Heart left ventricle (tissue), 16 donors: ENCODE measurements at regions not wholly inside any gene's neighbourhood (a gene's known extent, or its start where the extent isn't known, plus 50 kb on each side); places are given as distances from the start of the nearest gene placed in this dataset.

Experiments used
- ATAC-seq, 4 donors: fragments of 200-7000 bp; cut with Tn5 transposase; one replicate each; pipeline ENCODE4 v1.9.1; 2020 to 2022; ENCODE audit warnings: moderate library complexity in 4 of 4, mild to moderate bottlenecking in 3 of 4, moderate number of reproducible peaks in 1 of 4
- DNase-seq, 5 donors: peaks; one replicate each; pipeline ENCODE4 v3.0.0-alpha.2; 2020
- H3K27ac ChIP-seq, 12 donors: fragments of 200-600 bp; sonication (generic) in 4 of 12; one replicate each; pipeline versions ENCODE4 v1.5.0 to v1.8.0; 2016 to 2022; ENCODE audit warnings: mild to moderate bottlenecking in 2 of 12
- H3K27me3 ChIP-seq, 9 donors: fragments of 200-600 bp; sonication (generic) in 2 of 9; one replicate each; pipeline versions ENCODE4 v1.5.1 to v1.8.0; 2016 to 2022; ENCODE audit warnings: mild to moderate bottlenecking in 3 of 9
- H3K36me3 ChIP-seq, 9 donors: fragments of 200-600 bp; sonication (generic) in 2 of 9; one replicate each; pipeline versions ENCODE4 v1.5.0 to v1.8.0; 2018 to 2022; ENCODE audit warnings: mild to moderate bottlenecking in 2 of 9
- H3K4me1 ChIP-seq, 12 donors: fragments of 200-600 bp; sonication (generic) in 4 of 12; one replicate each; pipeline versions ENCODE4 v1.5.0 to v1.8.0; 2016 to 2022; ENCODE audit warnings: mild to moderate bottlenecking in 3 of 12
- H3K4me3 ChIP-seq, 12 donors: fragments of 200-600 bp; sonication (generic) in 4 of 12; one replicate each; pipeline versions ENCODE4 v1.5.0 to v1.8.0; 2017 to 2022; ENCODE audit warnings: mild to moderate bottlenecking in 9 of 12, moderate library complexity in 4 of 12
- H3K9me3 ChIP-seq, 12 donors: fragments of 200-600 bp; sonication (generic) in 4 of 12; one replicate each; pipeline versions ENCODE4 v1.5.0 to v1.8.0; 2016 to 2022; ENCODE audit warnings: mild to moderate bottlenecking in 1 of 12
- POLR2A ChIP-seq, 2 donors: fragments of 450-650 bp; IDR thresholded peaks; one replicate each; pipeline ENCODE4 v1.6.1; 2017; ENCODE audit warnings: antibody characterized with exemption in 2 of 2, mild to moderate bottlenecking in 2 of 2, moderate library complexity in 2 of 2
- WGBS, 4 donors: extraction: QIAGEN DNeasy Blood & Tissue Kit in 2 of 4; methylation state at CpG; one replicate each; pipeline versions ENCODE4 v1.1.5 to v1.1.7; 2013 to 2018; 5-methylcytosine and 5-hydroxymethylcytosine counted together
- intact Hi-C, 10 donors: fragments of 100-400 bp; cut with DNase I; formaldehyde crosslinking; loops; one replicate each; pipeline versions ENCODE4 v1.11.1 to v1.14.2; 2022
- TF ChIP-seq, protein P1 (sequence below), 12 donors: fragments of 200-600 bp; sonication (generic) in 4 of 12; IDR thresholded peaks; one replicate each; pipeline versions ENCODE4 v1.5.0 to v1.8.0; 2018 to 2022; ENCODE audit warnings: antibody characterized with exemption in 12 of 12, mild to moderate bottlenecking in 5 of 12
- donor health status: ischemic (EF 13 %, LVEDD 7.1; RV severe dilation, severe dysfunction).
- donor health status: healthy with polysubstance abuse.
- donor health status: DM: no; HTN: yes; CAD: no.
- donor health status: DM: no; HTN: no; CAD: no.
- donor health status: ischemic (EF 25% LVEDD 6.9; RV normal size, moderate dysfunction).
- donor health status: ischemic (EF 25% LVEDD 5.7; RV mildly dilated, moderate dysfunction).
- donor health status: healthy.
- donor health status: DM: yes; HTN: yes; CAD: no.
- donor health status: ischemic (EF 35%, LVEDD 5.7; RV mildly dilated, moderate dysfunction).
- donor health status: nonischemic (EF 11% LVEDD 7.7; RV severe dilation, severe dysfunction).
- donor health status: DM: yes; HTN: yes; CAD: no.
- donor health status: PGD.
- donor health status: ischemic (EF 29% LVEDD 5.4; RV normal size, mild dysfunction).
- donor health status: nonischemic (EF 23%, LVEDD 6.1; RV moderate dilation, normal function).

DNA sequence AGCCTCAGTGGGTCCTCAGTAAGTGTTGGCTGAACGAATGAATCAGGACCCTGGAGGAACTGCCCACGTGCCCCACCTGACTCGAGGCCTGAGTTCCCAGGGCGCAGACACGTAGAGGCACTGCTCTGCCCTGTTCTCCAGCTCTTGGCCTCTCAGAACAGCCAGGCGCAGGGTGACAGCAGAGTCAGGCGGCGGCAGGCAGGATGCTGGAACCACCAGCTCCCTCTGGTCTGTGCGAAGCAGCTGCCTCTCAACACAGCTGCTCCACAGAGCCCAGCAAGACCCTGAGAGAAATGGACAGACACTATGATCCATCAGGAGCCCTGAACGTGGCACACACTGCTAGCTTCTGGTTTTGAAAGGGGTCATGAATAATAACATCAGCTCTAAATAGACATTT is 53.1 kb upstream of the BCO1 start:
- H3K9me3 ChIP-seq = no peaks in the 10 kb centered on the region
- H3K4me3 ChIP-seq = no peak overlapping the region
- 83 to 88% (median 87%) methylated on average over 10 of the region's 10 CpGs for WGBS, 4 donors
- H3K4me1 ChIP-seq = peaks cover 0 to 23% (median 4%) of the 10 kb centered on the region in 12 donors
- no peaks in the 10 kb centered on the region for H3K36me3 ChIP-seq
- intact Hi-C loops = no loop called here
- TF ChIP-seq, protein P1, sequence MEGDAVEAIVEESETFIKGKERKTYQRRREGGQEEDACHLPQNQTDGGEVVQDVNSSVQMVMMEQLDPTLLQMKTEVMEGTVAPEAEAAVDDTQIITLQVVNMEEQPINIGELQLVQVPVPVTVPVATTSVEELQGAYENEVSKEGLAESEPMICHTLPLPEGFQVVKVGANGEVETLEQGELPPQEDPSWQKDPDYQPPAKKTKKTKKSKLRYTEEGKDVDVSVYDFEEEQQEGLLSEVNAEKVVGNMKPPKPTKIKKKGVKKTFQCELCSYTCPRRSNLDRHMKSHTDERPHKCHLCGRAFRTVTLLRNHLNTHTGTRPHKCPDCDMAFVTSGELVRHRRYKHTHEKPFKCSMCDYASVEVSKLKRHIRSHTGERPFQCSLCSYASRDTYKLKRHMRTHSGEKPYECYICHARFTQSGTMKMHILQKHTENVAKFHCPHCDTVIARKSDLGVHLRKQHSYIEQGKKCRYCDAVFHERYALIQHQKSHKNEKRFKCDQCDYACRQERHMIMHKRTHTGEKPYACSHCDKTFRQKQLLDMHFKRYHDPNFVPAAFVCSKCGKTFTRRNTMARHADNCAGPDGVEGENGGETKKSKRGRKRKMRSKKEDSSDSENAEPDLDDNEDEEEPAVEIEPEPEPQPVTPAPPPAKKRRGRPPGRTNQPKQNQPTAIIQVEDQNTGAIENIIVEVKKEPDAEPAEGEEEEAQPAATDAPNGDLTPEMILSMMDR (IDR thresholded peaks at IDR 0.05) = no peak
- TF ChIP-seq POLR2A (IDR thresholded peaks at IDR 0.05) = no peak
- no peak overlapping the region for H3K27ac ChIP-seq
- DNase-seq (no peak), ATAC-seq (no peak)
- no peaks in the 10 kb centered on the region for H3K27me3 ChIP-seq

GRCh38 chr16:81181013-81181720 is 57.3 kb upstream of the BCO1 start:
- Histone ChIP-seq H3K27me3 (no peaks in the 10 kb centered on the region), H3K4me3 (peak overlapping the region in 8 of 12 donors; percentile 19 to 52 (median 34)), H3K36me3 (peaks cover 0 to 1% (median 0%) of the 10 kb centered on the region in 9 donors), H3K27ac (peak overlapping the region; percentile 31 to 92 (median 82)), H3K9me3 (no peaks in the 10 kb centered on the region), H3K4me1 (peaks cover 0 to 14% (median 5%) of the 10 kb centered on the region in 12 donors)
- DNase-seq = peak; percentile 72 to 92 (median 84)
- intact Hi-C loops = no loop called here
- peak in 1 of 2 donors; percentile 30 for TF ChIP-seq POLR2A (IDR thresholded peaks at IDR 0.05)
- TF ChIP-seq, protein P1 (IDR thresholded peaks at IDR 0.05) = no peak
- 10 to 18% (median 17%) methylated on average over 9 to 13 of the region's 13 CpGs for WGBS, 4 donors
- ATAC-seq = peak; percentile 86 to 94 (median 91)

GRCh38 chr16:81180578-81180977 is 57.9 kb upstream of the BCO1 start:
- DNase-seq (no peak), ATAC-seq (peak in 1 of 4 donors; percentile 26)
- Histone ChIP-seq H3K9me3 (no peaks in the 10 kb centered on the region), H3K27me3 (no peaks in the 10 kb centered on the region), H3K36me3 (peaks cover 0 to 7% (median 0%) of the 10 kb centered on the region in 9 donors), H3K4me3 (peak overlapping the region in 9 of 12 donors; percentile 17 to 52 (median 30)), H3K27ac (peak overlapping the region; percentile 31 to 92 (median 82)), H3K4me1 (peaks cover 0 to 14% (median 5%) of the 10 kb centered on the region in 12 donors)
- TF ChIP-seq, protein P1 (IDR thresholded peaks at IDR 0.05) = no peak
- no peak for TF ChIP-seq POLR2A (IDR thresholded peaks at IDR 0.05)
- intact Hi-C loops = no loop called here
- WGBS, 4 donors = 44 to 61% (median 52%) methylated on average over 6 of the region's 6 CpGs

GRCh38 chr16:81179219-81179618 is 59.3 kb upstream of the BCO1 start:
- Histone ChIP-seq H3K27ac (no peak overlapping the region), H3K36me3 (peaks cover 0 to 7% (median 0%) of the 10 kb centered on the region in 9 donors), H3K4me1 (peaks cover 0 to 14% (median 5%) of the 10 kb centered on the region in 12 donors), H3K27me3 (no peaks in the 10 kb centered on the region), H3K9me3 (no peaks in the 10 kb centered on the region), H3K4me3 (no peak overlapping the region)
- 82 to 90% (median 83%) methylated on average over 7 of the region's 7 CpGs for WGBS, 4 donors
- no peak for TF ChIP-seq POLR2A (IDR thresholded peaks at IDR 0.05)
- TF ChIP-seq, protein P1 (IDR thresholded peaks at IDR 0.05) = no peak
- DNase-seq = no peak
- ATAC-seq = no peak
- intact Hi-C loops = no loop called here
